ENCODE measurements at regions not wholly inside any gene's neighbourhood (a gene's known extent, or its start where the extent isn't known, plus 50 kb on each side); places are given as distances from the start of the nearest gene placed in this dataset.

DNA sequence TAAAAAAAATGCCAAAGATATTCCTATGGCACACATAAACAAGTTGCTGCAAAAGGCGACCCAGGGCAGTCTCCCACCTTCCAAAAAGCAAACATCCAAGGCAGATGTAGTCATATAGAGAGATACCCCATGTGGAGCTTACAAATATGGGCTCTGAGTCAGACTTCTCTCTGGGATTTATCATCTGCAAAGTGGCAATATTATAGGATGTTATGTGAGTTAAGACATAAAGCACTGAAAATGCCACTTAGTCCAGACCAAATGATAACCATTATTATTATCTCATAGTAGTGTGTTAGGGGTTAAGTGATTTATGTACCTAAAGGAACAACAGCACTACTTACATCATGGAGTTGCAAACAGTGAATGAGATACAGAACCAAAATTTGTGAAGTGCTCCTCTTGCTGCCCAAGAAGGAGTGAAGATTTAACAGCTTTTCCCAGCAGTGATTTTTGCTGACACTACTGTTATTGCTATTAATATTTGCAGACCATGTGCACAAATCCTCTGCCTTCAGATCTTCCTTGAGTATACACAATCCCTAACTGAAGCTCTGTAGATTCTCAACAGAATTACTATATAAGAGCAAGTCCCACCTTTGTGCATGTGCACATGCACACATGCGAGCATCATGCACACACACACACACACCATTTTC is 560.0 kb upstream of the SALL1 start:
- no peaks in the 10 kb centered on the region for H3K4me1 ChIP-seq (ENCODE audit: control insufficient read depth in 1 of 2, insufficient read depth in 2 of 2, low read length in 2 of 2)
- no peaks in the 10 kb centered on the region for H3K36me3 ChIP-seq (ENCODE audit: control insufficient read depth in 1 of 2, insufficient read depth in 2 of 2, low read length in 2 of 2)
- no peak overlapping the region for H3K4me3 ChIP-seq (ENCODE audit: low read depth in 1 of 2, low read length in 2 of 2)
- no peaks in the 10 kb centered on the region for H3K27me3 ChIP-seq (ENCODE audit: low read depth, low read length)
- no peak overlapping the region for H3K27ac ChIP-seq (ENCODE audit: low read length)
- peaks cover 0 to 16% of the 10 kb centered on the region in 2 donors for H3K9me3 ChIP-seq (ENCODE audit: control insufficient read depth in 1 of 2, low read length in 2 of 2)

DNA sequence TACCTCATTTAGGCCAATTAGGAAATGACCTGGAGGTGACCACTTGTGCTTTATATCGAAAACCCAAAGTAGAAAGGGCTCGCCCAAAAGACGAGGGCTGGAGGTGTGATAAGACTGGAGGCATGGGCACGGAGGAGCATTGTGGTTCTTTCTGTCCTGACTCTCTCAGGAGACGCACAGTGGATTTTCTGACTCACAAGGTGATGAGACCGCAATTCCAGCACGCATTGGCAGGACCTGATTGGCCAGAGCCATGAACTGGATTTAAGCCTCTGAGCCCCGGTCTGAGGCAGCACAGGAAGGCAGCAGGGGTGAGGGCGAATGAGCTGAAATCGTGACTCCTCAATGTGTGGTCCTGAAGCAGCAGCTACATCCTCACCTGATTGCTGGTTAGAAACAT is 559.1 kb upstream of the SALL1 start:
- H3K27me3 ChIP-seq (ENCODE audit: low read depth, low read length) = no peaks in the 10 kb centered on the region
- H3K27ac ChIP-seq (ENCODE audit: low read length) = no peak overlapping the region
- H3K36me3 ChIP-seq (ENCODE audit: control insufficient read depth in 1 of 2, insufficient read depth in 2 of 2, low read length in 2 of 2) = no peaks in the 10 kb centered on the region
- peaks cover 0 to 16% of the 10 kb centered on the region in 2 donors for H3K9me3 ChIP-seq (ENCODE audit: control insufficient read depth in 1 of 2, low read length in 2 of 2)
- no peak overlapping the region for H3K4me3 ChIP-seq (ENCODE audit: low read depth in 1 of 2, low read length in 2 of 2)
- H3K4me1 ChIP-seq (ENCODE audit: control insufficient read depth in 1 of 2, insufficient read depth in 2 of 2, low read length in 2 of 2) = no peaks in the 10 kb centered on the region

DNA sequence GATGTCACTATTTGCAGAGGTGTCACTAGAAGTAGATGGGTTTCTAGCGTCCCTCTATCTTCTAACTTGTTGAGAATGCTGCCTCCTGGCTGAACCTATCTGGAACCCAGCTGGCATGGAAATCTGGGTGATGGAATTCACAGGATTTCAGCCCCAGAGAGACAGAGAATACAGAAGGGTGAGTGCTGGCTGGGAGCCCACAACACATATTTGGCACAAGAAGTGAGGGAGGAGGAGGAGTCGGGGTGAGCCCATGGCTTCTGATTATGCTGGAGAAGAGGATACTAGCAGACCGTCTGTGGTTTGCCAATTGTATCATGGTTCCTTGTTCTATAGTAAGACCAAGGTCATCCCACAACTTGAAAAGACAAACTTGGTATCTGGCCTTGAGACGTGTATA is 557.8 kb upstream of the SALL1 start:
- Histone ChIP-seq H3K36me3 (ENCODE audit: control insufficient read depth in 1 of 2, insufficient read depth in 2 of 2, low read length in 2 of 2) (no peaks in the 10 kb centered on the region), H3K9me3 (ENCODE audit: control insufficient read depth in 1 of 2, low read length in 2 of 2) (peaks cover 0 to 16% of the 10 kb centered on the region in 2 donors), H3K4me1 (ENCODE audit: control insufficient read depth in 1 of 2, insufficient read depth in 2 of 2, low read length in 2 of 2) (no peaks in the 10 kb centered on the region), H3K4me3 (ENCODE audit: low read depth in 1 of 2, low read length in 2 of 2) (no peak overlapping the region), H3K27ac (ENCODE audit: low read length) (no peak overlapping the region), H3K27me3 (ENCODE audit: low read depth, low read length) (no peaks in the 10 kb centered on the region)

DNA sequence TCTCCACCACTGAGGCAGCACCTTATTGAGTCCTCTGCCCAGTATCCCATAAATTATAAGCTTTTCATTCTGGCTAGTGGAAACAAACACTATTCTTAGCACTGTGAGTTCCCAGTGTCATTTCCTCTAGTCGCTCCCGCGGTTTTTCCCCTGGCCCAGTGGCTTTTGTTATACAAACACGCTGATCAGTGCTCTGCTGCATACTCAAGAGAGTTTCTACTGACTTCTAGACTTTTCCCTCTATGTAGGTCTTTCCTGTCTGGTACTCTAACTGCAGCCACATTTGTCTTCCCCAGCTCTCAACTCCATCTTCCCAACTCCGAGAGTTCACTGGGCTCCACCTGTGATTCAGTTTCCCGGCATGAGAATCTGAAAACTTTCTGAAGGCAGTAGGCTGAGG is 556.6 kb upstream of the SALL1 start:
- Histone ChIP-seq H3K9me3 (ENCODE audit: control insufficient read depth in 1 of 2, low read length in 2 of 2) (peaks cover 0 to 13% of the 10 kb centered on the region in 2 donors), H3K36me3 (ENCODE audit: control insufficient read depth in 1 of 2, insufficient read depth in 2 of 2, low read length in 2 of 2) (no peaks in the 10 kb centered on the region), H3K27ac (ENCODE audit: low read length) (no peak overlapping the region), H3K27me3 (ENCODE audit: low read depth, low read length) (no peaks in the 10 kb centered on the region), H3K4me3 (ENCODE audit: low read depth in 1 of 2, low read length in 2 of 2) (no peak overlapping the region), H3K4me1 (ENCODE audit: control insufficient read depth in 1 of 2, insufficient read depth in 2 of 2, low read length in 2 of 2) (no peaks in the 10 kb centered on the region)

DNA sequence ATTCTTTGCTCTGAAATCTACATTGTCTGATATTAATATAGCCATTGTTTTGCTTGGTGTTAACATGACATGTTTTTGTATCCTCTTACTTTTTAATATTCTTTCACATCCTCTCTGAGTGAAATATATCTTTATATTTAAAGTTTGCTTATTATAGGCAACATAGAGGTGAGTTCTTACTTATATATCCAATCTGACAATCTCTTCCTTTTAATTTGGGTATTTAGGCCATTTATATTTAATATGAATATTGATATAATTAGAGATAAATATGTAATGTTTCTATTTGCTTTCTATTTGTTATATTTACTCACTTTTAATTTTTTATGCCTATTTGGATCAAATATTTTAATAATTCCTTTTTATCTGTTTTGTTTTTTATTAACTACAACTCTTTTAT is 554.1 kb upstream of the SALL1 start:
- Histone ChIP-seq H3K9me3 (ENCODE audit: control insufficient read depth in 1 of 2, low read length in 2 of 2) (peaks cover 0 to 13% of the 10 kb centered on the region in 2 donors), H3K36me3 (ENCODE audit: control insufficient read depth in 1 of 2, insufficient read depth in 2 of 2, low read length in 2 of 2) (no peaks in the 10 kb centered on the region), H3K27ac (ENCODE audit: low read length) (no peak overlapping the region), H3K27me3 (ENCODE audit: low read depth, low read length) (no peaks in the 10 kb centered on the region), H3K4me1 (ENCODE audit: control insufficient read depth in 1 of 2, insufficient read depth in 2 of 2, low read length in 2 of 2) (no peaks in the 10 kb centered on the region), H3K4me3 (ENCODE audit: low read depth in 1 of 2, low read length in 2 of 2) (no peak overlapping the region)

DNA sequence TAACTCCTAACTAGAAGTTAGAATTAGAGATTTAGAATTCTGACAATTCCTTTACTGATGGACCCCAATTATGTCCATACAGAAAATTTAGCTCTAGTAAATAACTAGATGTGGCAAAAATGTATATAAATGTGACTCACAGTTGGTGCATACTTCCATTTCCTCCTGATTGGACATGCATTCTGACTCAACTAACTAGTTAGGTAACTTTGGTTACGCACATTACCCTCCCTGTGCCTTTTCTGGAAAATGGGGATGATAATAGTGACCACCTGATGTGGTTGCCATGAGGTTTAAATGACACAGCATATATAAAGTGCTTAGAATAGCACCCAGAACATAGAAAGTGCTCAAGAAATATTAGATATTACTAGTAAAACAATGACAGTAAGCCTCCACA is 550.0 kb upstream of the SALL1 start:
- no peak overlapping the region for H3K4me3 ChIP-seq (ENCODE audit: low read depth in 1 of 2, low read length in 2 of 2)
- H3K4me1 ChIP-seq (ENCODE audit: control insufficient read depth in 1 of 2, insufficient read depth in 2 of 2, low read length in 2 of 2) = no peaks in the 10 kb centered on the region
- peaks cover 0 to 9% of the 10 kb centered on the region in 2 donors for H3K9me3 ChIP-seq (ENCODE audit: control insufficient read depth in 1 of 2, low read length in 2 of 2)
- H3K36me3 ChIP-seq (ENCODE audit: control insufficient read depth in 1 of 2, insufficient read depth in 2 of 2, low read length in 2 of 2) = no peaks in the 10 kb centered on the region
- no peak overlapping the region for H3K27ac ChIP-seq (ENCODE audit: low read length)
- H3K27me3 ChIP-seq (ENCODE audit: low read depth, low read length) = no peaks in the 10 kb centered on the region

DNA sequence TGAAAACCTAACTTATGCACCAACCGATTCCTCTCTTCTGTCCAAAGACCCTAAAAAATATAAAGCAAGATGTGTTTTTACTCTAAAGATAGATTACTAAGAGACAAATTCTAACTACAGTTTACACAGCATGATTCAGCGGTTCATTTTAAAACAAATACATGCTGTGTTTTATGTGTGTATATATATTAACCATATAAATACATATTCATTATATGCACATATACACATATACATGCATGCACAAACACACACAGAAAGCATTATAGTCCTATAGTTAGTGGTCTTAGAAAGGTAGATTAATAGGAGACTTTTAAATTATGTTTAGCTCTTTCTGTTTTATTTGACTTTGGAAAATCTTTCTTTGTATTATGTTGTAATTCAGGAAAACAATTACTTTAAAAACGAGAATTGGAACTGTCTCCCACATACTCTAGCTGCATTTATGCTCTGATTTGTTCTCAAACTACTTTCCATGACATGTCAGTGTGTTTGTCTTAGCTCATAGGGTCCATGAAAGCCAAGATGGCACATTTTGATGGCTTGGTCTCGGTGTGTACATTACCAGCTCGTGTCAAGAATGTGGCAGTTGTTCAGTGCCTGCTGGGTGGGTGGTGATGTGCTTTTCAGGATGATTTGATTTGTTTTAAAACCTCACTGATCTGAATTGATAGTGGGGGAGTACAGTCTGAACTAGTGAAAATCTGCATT is 548.8 kb upstream of the SALL1 start:
- Histone ChIP-seq H3K9me3 (ENCODE audit: control insufficient read depth in 1 of 2, low read length in 2 of 2) (peaks cover 0 to 9% of the 10 kb centered on the region in 2 donors), H3K27ac (ENCODE audit: low read length) (no peak overlapping the region), H3K4me1 (ENCODE audit: control insufficient read depth in 1 of 2, insufficient read depth in 2 of 2, low read length in 2 of 2) (no peaks in the 10 kb centered on the region), H3K27me3 (ENCODE audit: low read depth, low read length) (no peaks in the 10 kb centered on the region), H3K36me3 (ENCODE audit: control insufficient read depth in 1 of 2, insufficient read depth in 2 of 2, low read length in 2 of 2) (no peaks in the 10 kb centered on the region), H3K4me3 (ENCODE audit: low read depth in 1 of 2, low read length in 2 of 2) (no peak overlapping the region)

DNA sequence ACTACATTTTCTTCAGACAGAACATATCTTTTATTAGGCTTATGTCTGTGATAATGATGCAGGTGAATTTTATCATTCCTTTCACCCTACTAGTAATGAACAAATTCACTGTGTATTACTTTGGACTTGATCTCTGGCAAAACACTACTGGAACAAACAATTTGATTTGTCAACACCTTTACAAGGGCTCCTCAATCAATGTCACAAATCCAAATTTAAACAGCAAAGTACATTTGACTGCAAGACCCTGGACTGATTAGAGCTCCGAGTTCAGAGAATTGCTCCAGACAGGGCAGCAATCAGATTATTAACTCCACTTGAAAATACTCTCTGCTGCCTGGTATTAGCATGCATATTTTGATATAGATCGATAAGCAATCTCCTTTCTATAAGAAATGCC is 547.6 kb upstream of the SALL1 start:
- H3K27me3 ChIP-seq (ENCODE audit: low read depth, low read length) = no peaks in the 10 kb centered on the region
- H3K4me3 ChIP-seq (ENCODE audit: low read depth in 1 of 2, low read length in 2 of 2) = no peak overlapping the region
- no peak overlapping the region for H3K27ac ChIP-seq (ENCODE audit: low read length)
- H3K4me1 ChIP-seq (ENCODE audit: control insufficient read depth in 1 of 2, insufficient read depth in 2 of 2, low read length in 2 of 2) = no peaks in the 10 kb centered on the region
- no peaks in the 10 kb centered on the region for H3K36me3 ChIP-seq (ENCODE audit: control insufficient read depth in 1 of 2, insufficient read depth in 2 of 2, low read length in 2 of 2)
- H3K9me3 ChIP-seq (ENCODE audit: control insufficient read depth in 1 of 2, low read length in 2 of 2) = peaks cover 0 to 8% of the 10 kb centered on the region in 2 donors

DNA sequence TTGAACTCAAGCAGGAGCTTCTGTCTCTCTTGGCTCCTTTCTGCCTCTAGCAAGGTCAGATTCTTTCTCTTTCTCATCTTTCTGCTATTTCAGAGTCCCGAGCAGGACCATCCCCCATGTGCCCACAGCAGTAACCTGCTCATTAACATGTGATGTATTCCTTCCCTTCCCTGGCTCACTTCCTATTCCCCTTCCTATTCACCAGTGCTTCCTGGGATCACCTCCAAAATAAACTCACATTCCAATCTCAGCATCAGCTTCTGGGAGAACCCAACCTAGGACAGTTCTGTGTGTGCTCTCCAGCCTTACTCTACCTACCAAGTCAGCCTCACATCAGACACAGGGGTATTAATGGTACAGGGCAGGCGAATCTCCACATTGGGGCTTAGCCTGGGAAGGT is 546.4 kb upstream of the SALL1 start:
- Histone ChIP-seq H3K27ac (ENCODE audit: low read length) (no peak overlapping the region), H3K9me3 (ENCODE audit: control insufficient read depth in 1 of 2, low read length in 2 of 2) (peaks cover 0 to 10% of the 10 kb centered on the region in 2 donors), H3K4me1 (ENCODE audit: control insufficient read depth in 1 of 2, insufficient read depth in 2 of 2, low read length in 2 of 2) (no peaks in the 10 kb centered on the region), H3K27me3 (ENCODE audit: low read depth, low read length) (no peaks in the 10 kb centered on the region), H3K4me3 (ENCODE audit: low read depth in 1 of 2, low read length in 2 of 2) (no peak overlapping the region), H3K36me3 (ENCODE audit: control insufficient read depth in 1 of 2, insufficient read depth in 2 of 2, low read length in 2 of 2) (no peaks in the 10 kb centered on the region)

DNA sequence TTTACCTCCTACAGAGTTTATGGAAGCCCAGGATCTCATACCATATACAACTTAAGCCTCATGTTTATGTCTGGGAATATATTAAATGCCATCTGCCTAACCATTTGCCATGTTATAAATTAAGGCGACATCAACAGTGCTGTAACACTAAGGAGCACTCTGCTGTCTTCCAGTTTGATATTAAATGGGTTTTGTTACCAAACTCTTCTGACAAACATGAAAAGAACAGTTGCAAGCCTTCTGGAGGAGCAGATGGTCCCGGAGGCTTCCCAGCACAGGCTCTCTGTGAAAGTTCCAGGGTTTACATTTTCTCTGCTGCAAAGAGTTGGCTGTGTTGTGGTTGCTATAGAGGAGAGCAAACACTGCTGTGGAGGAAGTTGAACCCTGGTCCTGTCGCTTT is 545.3 kb upstream of the SALL1 start:
- no peak overlapping the region for H3K4me3 ChIP-seq (ENCODE audit: low read depth in 1 of 2, low read length in 2 of 2)
- peaks cover 0 to 13% of the 10 kb centered on the region in 2 donors for H3K9me3 ChIP-seq (ENCODE audit: control insufficient read depth in 1 of 2, low read length in 2 of 2)
- no peak overlapping the region for H3K27ac ChIP-seq (ENCODE audit: low read length)
- H3K4me1 ChIP-seq (ENCODE audit: control insufficient read depth in 1 of 2, insufficient read depth in 2 of 2, low read length in 2 of 2) = no peaks in the 10 kb centered on the region
- no peaks in the 10 kb centered on the region for H3K36me3 ChIP-seq (ENCODE audit: control insufficient read depth in 1 of 2, insufficient read depth in 2 of 2, low read length in 2 of 2)
- H3K27me3 ChIP-seq (ENCODE audit: low read depth, low read length) = no peaks in the 10 kb centered on the region

DNA sequence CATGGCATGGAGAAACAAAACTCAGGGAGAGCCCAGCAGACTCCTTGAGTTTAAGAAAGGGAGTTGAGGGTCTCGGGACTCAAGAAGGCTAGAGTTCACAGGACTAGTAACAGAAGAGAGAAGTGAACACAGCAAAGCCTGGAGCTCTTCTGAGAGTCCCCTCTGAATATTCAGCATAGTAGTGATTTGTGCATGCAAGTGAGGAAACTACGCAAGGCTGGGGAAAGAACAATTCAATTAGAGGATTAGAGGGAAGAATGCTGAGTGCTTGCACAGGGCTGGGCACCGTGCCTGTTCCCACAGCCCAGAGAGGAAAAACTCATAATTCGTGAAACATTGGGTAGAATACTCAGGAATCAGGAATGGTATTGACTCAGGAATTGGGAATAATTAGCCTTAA is 540.0 kb upstream of the SALL1 start:
- Histone ChIP-seq H3K27me3 (ENCODE audit: low read depth, low read length) (no peaks in the 10 kb centered on the region), H3K27ac (ENCODE audit: low read length) (no peak overlapping the region), H3K4me1 (ENCODE audit: control insufficient read depth in 1 of 2, insufficient read depth in 2 of 2, low read length in 2 of 2) (no peaks in the 10 kb centered on the region), H3K9me3 (ENCODE audit: control insufficient read depth in 1 of 2, low read length in 2 of 2) (peaks cover 0 to 20% of the 10 kb centered on the region in 2 donors), H3K36me3 (ENCODE audit: control insufficient read depth in 1 of 2, insufficient read depth in 2 of 2, low read length in 2 of 2) (no peaks in the 10 kb centered on the region), H3K4me3 (ENCODE audit: low read depth in 1 of 2, low read length in 2 of 2) (no peak overlapping the region)

DNA sequence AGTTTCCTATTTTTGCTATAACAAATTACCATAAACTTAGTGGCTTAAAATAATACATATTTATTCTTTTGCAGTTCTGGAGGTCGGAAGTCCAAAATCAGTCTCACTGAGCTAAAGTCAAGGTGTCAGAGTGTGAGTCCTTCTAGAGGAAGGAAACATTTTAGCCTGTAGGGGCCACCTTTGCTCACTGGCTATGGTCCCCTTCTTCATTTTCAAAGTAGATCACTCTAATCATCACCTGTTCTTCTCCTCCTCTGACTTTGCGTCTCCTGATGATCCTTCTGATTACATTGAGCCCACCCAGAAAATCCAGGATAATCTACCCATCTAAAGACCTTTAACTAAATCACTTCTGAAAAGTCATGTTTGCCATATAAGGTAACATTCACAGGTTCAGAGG is 534.4 kb upstream of the SALL1 start:
- Histone ChIP-seq H3K4me1 (ENCODE audit: control insufficient read depth in 1 of 2, insufficient read depth in 2 of 2, low read length in 2 of 2) (no peaks in the 10 kb centered on the region), H3K36me3 (ENCODE audit: control insufficient read depth in 1 of 2, insufficient read depth in 2 of 2, low read length in 2 of 2) (no peaks in the 10 kb centered on the region), H3K27ac (ENCODE audit: low read length) (no peak overlapping the region), H3K9me3 (ENCODE audit: control insufficient read depth in 1 of 2, low read length in 2 of 2) (peaks cover 0 to 2% of the 10 kb centered on the region in 2 donors), H3K27me3 (ENCODE audit: low read depth, low read length) (no peaks in the 10 kb centered on the region), H3K4me3 (ENCODE audit: low read depth in 1 of 2, low read length in 2 of 2) (no peak overlapping the region)
